Effector CD8-positive, alpha-beta T cell (primary cell): ENCODE measurements at regions not wholly inside any gene's neighbourhood (a gene's known extent, or its start where the extent isn't known, plus 50 kb on each side); places are given as distances from the start of the nearest gene placed in this dataset.
A peak's percentile ranks its signal among the peaks of the same experiment; 100 is the strongest.
"Not testable (repeated sequence)": the region's sequence is repeated elsewhere in the genome, so short reads cannot be mapped to it uniquely, and the experiment has no call there.

Experiments
- DNase-seq: peaks from one replicate; lab custom pipeline; 2025; lab: John Stamatoyannopoulos, UW

DNA sequence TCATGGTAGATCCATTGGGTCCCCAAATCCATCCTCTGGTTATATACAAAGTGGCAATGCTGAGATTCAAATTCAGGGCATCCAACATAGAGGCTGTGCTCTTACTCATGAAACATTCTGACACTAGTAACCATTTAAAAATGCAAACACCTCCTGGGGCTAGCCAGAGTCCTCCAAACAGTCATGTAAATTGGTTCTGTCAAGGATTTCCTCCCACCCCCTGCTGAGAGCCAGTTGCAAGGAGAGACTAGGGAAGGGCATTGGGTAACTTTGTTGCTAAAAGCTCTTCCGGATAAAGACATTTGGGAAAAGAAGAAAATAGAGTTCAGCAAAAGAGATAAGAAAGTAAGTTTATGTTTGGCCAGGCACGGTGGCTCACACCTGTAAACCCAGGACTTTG lies 58.3 kb downstream of the ART5 start:
- not testable (repeated sequence) for DNase-seq

GRCh38 chr11:3581389-3581725 lies 60.4 kb downstream of the ART5 start:
- DNase-seq, result not testable (repeated sequence)

DNA sequence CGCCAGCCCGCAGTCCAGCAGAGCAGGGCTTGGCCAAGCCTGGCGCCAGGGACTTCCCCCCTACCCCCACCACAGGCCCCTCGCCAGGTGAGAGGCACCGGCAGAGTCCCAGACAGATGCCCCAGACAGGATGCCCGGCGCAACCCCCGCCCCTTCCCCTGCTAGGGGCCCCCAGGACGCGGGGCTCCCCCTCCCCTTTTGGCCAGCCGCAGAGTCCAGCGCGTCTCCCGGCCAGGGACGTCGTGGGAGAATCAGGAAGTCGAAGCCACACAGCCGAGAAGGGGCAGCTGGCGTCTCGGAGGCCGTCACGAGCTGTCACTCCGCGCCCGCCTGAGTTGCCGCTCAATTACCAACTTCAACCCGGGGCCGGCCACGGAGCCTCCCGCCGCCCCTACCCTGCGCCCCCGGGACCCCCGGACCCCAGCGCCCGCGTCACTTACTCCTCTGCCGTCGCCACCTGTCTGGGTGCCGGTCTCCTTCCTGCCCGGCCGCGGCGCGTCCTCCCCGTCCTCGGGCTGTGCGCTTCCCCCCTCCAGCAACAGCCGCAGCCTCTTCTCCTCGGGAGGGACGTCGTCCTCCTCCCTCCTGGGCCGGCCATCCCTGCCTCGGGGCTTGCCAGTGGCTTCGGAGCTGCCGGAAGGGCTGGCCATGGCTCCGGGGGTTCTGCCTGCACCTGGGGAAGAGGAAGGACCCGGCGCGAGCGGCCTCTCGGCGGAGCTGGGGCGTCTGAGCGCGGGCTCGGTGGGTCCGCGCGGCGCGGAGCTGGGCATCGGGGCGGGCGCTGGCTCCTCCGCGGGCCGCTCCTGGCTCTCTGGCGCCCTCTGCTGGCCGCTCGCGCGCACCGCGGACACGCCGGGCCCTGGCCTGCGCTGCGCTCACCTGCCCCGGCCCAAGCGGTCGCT lies 61.1 kb downstream of the ART5 start:
- DNase-seq, result peak; percentile 29

GRCh38 chr11:3579600-3580459 lies 62.0 kb downstream of the ART5 start:
- not testable (repeated sequence) for DNase-seq

GRCh38 chr11:3576066-3576604 lies 65.7 kb downstream of the ART5 start:
- not testable (repeated sequence) for DNase-seq

DNA sequence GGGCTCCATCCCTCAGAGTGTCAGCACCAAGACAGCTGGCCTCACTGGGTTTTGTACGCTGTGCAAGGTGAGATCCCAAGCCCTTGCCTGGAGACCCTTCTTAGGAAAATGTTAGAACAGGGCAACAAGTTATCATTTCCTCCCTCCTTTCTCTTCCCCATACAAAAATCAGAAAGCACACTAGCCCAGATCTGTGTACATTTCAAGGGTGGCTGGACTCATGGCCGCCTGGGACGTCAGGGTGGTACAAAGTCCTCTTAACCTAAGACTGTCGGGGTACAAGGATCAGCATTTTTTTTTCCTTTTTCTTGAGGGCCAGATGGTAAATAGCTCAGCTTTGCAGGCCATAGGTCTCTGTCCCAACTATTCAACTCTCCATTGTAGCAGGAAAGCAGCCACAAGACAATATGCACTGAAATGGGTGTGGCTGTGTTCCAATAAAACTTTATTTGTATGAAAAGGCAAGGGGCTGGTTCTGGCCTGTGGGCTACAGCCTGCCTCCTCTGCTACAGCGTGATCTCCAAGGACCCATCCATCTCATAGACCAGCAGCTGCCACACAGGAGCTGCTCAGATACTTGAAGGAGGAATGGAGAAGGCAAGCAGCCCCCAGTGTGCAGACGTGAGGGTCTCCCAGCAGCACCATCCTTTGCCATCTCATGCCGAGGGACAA lies 68.7 kb downstream of the ART5 start:
- not testable (repeated sequence) for DNase-seq

DNA sequence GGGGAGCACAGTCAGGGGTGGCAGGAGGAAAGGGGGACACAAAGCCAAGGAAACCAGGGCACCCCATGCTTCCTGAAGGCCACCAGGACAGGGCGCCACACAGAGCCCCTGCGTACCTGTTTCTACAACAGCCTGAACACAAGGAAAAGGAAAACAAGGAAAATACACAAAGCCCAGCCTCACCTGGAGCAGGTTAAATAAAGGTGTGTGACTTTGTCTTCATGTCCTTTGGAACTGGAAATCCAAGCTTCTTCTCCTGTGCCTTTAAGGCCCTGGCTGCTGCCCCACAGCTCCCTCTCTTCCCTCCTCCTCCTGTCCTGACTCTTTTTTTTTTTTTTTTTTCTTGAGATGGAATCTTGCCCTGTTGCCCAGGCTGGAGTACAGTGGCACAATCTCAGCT lies 70.0 kb downstream of the ART5 start:
- not testable (repeated sequence) for DNase-seq

- not testable (repeated sequence) for DNase-seq
Measured at GRCh38 chr11:3565838-3566237, 76.0 kb downstream of the ART5 start.

DNA sequence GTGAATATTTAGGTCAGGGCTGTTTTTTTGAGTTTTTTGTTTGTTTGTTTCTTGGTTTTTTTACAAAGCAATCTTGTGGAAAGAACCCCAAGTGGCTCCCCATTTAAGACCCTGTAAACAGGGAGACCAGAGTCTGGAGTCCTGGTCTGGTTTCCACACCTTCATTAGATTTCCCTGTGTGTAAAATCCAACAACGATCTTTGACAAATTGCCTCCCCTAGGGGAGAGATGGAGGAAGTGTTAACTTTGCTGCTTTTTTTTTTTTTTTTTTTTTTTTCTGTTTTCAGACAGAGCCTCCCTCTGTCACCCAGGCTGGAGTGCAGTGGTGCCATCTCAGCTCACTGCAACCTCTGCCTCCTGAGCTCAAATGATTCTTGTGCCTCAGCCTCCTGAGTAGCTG lies 77.4 kb downstream of the ART5 start:
- DNase-seq, result not testable (repeated sequence)

- DNase-seq, result not testable (repeated sequence)
Measured at GRCh38 chr11:3554621-3555020, 87.2 kb downstream of the ART5 start.

DNA sequence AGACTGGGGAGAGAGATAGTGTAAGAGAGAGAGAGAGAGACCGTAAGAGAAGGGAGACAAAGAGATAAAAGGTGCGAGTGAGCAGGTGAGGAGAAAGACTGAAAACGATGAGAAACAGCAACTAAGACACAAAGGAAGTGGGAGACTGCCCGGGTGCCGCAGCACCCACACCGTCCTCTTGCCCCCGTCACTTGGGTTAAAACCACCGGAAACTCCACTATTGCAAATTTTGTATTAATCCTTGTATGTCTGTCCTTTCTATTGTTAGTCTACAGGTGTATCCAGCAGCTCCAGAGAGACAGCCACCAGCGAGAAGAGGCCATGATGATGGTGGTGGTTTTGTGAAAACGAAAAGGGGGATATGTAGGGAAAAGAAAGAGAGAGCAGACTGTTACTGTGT lies 96.8 kb downstream of the ART5 start:
- not testable (repeated sequence) for DNase-seq

DNA sequence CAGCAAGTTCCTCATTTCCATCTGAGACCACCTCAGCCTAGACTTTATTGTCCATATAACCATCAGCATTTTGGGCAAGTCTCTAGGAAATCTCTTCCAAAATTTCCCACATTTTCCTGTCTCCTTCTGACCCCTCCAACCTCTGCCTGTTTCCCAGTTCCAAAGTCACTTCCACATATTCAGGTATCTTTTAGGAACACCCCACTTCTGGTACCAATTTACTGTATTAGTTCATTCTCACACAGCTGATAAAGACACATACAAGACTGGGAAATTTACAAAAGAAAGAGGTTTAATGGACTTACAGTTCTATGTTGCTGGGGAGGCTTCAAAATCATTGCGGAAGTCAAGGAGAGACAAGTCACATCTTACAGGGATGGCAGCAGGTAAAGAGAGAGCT lies 103.6 kb downstream of the ART5 start:
- not testable (repeated sequence) for DNase-seq

- not testable (repeated sequence) for DNase-seq
Measured at GRCh38 chr11:3537254-3537653, 104.5 kb downstream of the ART5 start.

DNA sequence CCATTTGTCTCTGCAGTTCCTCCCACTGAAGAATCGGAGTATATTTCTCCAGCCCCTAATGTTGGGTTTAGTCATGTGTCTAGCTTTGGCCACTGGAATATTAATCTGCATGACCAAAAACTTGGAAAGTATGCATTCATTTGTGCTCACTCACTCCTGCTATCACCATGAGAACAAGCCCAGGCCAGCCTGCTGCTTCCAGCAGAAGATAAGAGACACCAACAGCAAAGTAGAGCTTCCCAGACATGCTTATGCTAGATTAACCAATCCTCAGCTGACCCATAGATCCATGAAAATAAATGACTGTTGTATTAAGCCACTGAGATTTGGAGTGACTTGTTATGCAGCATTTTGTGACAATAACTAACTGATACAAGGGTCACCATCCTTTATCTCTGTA lies 108.8 kb downstream of the ART5 start:
- DNase-seq, result not testable (repeated sequence)

DNA sequence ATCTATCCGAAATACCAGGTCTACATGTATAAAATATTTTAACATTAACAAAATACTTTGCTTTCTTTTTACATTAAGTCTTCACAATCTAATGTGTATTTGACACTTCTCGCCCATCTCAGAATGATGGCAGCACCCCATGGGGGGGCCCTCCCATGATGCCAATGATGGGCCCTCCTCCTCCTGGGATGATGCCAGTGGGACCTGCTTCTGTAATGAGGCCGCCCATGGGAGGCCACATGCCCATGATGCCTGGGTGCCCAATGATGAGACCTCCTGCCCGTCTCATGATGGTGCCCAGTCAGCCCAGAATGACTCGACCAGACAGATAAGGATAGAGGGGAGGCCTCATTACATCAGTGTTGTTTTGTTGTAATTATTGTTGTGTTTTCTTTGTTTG lies 110.5 kb downstream of the ART5 start:
- not testable (repeated sequence) for DNase-seq

DNA sequence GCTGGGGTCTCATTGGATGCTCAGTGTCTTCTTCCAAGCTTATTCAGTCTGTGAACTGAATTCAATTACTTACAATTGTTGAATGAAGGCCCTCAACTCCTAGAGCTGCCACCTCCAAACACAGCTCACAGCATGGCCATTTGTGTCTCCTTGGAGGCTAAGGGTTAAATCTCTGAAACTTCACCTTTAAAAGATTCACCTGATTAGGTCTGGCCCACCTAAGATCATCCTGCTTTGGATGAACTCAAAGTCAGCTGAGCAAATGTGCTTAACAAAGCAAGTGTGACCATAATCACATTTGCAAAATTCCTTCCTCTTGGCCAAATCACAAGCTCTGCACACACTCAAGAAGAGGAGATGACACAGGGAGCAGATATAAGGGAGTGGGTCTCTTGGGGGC lies 118.2 kb downstream of the ART5 start:
- DNase-seq, result not testable (repeated sequence)

DNA sequence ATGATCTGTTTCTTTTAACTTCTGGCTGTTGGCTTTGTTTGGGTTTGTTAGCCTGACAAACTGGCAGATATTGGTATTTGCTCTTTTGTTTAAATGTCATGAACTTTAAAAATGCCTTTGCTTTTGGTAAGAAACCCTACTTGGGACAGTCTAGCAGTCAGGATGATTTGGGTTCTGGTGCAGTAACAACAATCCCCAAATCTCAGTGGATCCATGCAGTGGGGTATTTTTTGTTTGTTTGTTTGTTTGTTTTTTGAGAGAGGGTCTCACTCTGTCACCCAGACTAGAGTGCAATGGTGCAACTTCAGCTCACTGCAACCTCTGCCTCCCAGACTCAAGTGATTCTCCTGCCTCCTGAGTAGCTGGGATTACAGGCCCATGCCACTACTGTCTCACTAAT lies 120.9 kb downstream of the ART5 start:
- not testable (repeated sequence) for DNase-seq

- not testable (repeated sequence) for DNase-seq
Measured at GRCh38 chr11:3519841-3520240, 122.0 kb downstream of the ART5 start.

- DNase-seq, result not testable (repeated sequence)
Measured at GRCh38 chr11:3516934-3517567, 124.7 kb downstream of the ART5 start.

- DNase-seq, result not testable (repeated sequence)
Measured at GRCh38 chr11:3516345-3516933, 125.4 kb downstream of the ART5 start.
